ENCODE measurements at regions not wholly inside any gene's neighbourhood (a gene's known extent, or its start where the extent isn't known, plus 50 kb on each side); places are given as distances from the start of the nearest gene placed in this dataset.
"Not testable (repeated sequence)": the region's sequence is repeated elsewhere in the genome, so short reads cannot be mapped to it uniquely, and the experiment has no call there.

DNA sequence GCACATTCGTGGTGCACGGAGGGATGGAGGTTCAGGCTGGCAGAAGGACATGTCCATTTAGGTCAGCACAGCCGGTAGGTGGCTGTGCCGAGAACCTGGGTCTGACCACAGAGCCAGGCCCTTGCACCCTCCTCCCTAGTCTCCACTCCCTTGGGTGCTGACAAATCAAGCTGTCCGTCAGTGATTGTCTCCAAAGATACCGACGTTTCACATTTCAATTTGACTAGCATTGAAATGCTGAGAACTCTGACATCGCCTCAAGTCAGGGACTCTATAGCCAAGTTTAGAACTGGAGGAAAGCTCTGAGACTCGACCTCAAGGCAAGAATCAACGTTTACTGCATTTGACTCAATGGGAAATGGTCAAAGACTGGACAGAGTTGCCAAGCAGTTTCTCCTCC lies 1321.1 kb downstream of the TBC1D22A start:
- no peak for DNase-seq

GRCh38 chr22:48082284-48082683 lies 1319.8 kb downstream of the TBC1D22A start:
- no peak for DNase-seq

GRCh38 chr22:48081281-48081680 lies 1318.8 kb downstream of the TBC1D22A start:
- DNase-seq, result no peak

- DNase-seq, result no peak
Measured at GRCh38 chr22:48080316-48081165, 1318.1 kb downstream of the TBC1D22A start.

DNA sequence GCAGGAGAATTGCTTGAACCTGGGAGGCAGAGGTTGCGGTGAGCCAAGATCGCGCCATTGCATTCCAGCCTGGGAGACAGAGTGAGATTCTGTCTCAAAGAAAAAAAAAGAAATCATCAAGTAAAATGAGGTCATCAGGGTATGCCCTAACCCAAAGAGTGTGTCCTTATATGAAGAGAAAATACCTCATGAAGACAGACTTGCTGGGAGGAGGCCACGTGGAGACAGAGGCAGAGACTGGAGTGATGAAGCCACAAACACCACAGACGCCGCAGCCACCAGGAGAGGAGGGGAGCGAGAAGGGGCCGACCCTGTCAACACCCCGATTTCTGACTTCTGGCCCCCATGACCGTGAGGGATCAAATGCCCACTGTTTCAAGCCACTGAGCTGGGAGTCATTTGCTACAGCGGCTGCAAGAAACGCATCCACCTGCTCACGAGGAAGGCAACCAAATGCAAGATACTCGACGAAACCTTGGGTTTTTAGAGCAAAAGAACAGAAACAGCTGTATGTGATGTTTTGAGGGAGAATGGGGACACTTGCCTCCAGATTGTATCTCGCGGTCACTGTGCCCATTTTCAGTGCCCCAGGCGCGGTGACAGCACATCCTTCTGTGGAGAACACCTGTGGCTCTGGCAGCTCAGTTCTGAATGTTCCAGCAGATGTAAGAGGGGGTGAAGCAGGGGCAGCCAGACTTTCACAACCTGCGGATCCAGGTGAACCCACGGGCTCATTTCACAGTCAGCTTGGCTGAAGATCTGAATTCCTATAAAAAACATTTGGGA lies 1317.2 kb downstream of the TBC1D22A start:
- DNase-seq, result no peak

- DNase-seq, result no peak
Measured at GRCh38 chr22:48078825-48079224, 1316.4 kb downstream of the TBC1D22A start.

DNA sequence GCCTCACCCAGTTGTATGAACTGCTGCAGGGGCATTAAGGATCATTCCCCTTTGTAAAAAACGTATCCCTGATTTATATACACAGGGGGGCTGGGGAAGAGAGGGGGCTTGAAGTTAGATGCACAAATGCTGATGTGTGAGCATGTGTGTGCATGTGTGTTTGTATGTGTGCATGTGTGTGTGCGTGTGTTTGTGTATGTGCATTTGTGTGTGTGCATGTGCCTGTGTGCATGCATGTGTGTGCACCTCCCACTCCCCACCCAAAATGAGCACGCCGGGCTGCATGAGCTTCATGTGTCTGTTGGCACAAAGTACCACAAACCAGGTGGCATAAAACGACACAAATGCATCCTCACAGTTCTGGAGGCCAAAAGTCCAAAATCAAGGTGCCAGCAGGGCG lies 1315.2 kb downstream of the TBC1D22A start:
- no peak for DNase-seq

- DNase-seq, result no peak
Measured at GRCh38 chr22:48076008-48076407, 1313.6 kb downstream of the TBC1D22A start.

DNA sequence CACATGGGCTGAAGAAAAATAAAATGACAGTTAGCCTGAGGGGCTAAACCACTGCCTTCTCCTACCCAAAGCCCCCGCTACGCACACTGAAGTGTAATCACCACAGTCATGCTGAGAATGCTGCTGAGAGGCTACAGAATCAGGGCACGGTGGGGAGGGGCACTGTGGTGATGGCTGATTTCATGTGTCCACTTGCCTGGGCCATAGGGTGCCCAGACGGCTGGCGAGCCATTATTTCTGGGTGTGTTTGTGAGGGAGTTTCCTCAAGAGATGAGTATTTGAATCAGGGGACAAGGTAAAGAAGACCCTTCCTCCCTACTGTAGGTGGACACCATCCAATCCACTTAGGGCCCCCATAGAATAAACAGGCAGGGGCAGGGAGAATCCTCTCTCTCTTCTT lies 1313.2 kb downstream of the TBC1D22A start:
- DNase-seq, result no peak

DNA sequence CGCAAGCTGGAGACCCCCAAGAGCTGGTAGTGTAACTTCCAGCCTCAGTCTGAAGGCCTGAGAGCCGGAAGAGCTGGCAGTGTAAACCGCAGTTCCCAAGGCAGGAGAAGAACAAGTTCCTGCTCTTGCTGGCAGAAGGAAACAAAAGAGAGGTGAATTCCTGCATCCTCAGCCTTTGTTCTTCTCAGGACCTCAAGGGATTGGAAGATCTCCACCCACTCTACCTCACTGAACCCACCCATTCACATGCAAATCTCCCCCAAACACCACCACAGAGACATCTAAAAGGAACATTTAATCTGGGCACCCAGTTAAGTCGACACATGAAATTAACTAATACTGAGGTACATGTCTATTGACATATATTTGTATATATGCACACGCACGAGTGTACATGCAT lies 1310.3 kb downstream of the TBC1D22A start:
- no peak for DNase-seq

DNA sequence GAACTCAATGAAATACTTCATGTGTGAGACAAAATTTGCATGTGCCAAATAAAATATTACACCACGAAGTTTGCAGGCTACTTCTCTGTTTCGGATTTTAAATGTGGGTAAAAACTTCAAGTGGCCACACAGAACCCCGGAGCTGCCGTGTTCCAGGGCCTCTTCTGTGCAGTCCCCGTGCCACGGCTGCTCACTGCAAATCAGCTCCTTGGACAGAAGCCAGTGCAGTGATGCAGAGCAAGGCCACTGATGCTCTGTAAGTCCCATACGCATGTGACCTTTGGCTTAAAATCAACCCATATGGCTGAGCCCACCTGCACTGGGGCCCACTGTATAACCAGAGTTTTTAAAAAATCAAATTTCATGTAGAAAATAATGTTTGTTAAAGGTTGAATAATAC lies 1309.4 kb downstream of the TBC1D22A start:
- no peak for DNase-seq

DNA sequence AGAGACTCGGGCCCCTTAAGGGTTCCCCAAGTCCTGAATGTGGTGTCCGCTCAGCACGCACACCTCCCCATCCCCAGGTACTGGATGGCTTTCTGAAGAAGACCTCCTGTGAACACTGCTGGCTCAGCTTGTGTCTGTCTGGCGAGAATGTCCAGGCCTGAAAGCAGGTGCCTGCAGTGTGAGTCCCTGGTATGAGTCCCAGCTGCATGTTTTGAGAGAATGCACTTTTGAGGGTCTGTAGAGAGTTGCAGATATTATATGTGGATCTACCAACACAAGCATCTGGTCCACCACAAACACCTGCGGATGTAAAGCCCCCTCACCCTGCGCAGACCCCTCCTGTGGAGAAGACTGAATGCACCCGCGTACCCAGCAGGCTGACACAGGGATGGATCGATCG lies 1308.9 kb downstream of the TBC1D22A start:
- DNase-seq, result no peak

DNA sequence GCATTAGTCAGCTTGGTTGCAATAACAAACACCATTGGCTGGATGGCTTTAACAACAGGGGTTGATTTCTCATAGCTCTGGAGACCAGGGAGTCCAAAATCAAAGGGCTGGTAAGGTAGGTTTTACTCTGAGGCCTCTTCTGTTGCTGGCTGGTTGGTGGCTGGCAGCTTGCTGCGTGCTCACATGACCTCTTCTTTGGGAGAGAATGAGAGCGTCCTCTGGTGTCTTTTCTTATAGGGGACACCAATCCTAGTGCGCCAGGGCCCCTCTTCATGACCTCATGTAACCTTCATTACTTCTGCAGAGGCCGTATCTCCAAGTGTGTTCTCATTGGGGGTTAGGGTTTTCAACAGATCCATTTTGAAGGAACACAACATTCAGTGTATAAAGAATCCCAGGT lies 1308.3 kb downstream of the TBC1D22A start:
- DNase-seq, result no peak

- DNase-seq, result no peak
Measured at GRCh38 chr22:48070083-48070482, 1307.6 kb downstream of the TBC1D22A start.

DNA sequence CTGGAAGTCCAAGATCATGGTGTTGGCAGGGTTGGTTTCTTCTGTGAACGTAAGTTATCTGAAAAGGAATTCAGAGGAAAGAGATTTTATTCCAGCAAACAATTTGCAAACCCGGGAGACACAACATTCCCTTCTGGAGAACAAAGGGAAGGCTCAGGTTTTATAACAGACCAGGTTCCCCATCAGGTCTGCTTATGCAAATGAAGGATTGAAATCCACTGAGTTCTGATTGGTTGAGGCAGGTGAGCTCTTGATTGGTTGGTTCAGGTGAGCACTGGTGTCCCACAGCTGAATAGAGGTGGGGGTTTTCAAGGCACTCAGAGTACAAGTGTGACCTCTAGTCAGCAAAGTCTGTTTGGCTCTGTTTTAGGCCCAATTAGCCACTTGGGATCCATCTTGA lies 1306.8 kb downstream of the TBC1D22A start:
- DNase-seq, result no peak

- DNase-seq, result no peak
Measured at GRCh38 chr22:48068323-48068885, 1306.0 kb downstream of the TBC1D22A start.

- no peak for DNase-seq
Measured at GRCh38 chr22:48065892-48066291, 1303.4 kb downstream of the TBC1D22A start.

- no peak for DNase-seq
Measured at GRCh38 chr22:48061726-48062125, 1299.3 kb downstream of the TBC1D22A start.

- no peak for DNase-seq
Measured at GRCh38 chr22:48060266-48060665, 1297.8 kb downstream of the TBC1D22A start.

GRCh38 chr22:48059521-48059920 lies 1297.1 kb downstream of the TBC1D22A start:
- not testable (repeated sequence) for DNase-seq

GRCh38 chr22:48057116-48057835 lies 1294.8 kb downstream of the TBC1D22A start:
- no peak for DNase-seq

GRCh38 chr22:48055827-48056226 lies 1293.4 kb downstream of the TBC1D22A start:
- no peak for DNase-seq

DNA sequence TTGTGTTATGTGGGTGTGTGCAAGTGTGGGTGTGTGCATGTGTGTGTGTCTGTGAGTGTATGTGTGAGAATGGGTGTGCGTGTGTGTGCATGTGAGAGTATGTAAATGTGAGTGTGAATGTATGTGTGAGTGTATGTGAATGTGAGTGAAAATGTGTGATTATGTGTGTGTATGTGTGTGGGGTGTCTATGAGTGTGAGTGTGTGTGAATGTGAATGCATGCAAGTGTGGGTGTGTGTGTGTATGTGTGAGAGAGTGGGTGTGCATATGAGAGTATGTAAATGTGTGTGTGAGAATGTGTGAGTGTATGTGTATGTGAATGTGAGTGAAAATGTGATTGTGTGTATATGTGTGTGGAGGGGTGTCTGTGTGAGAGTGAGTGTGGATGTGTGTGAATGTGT lies 1292.7 kb downstream of the TBC1D22A start:
- no peak for DNase-seq
